ENCODE measurements at regions not wholly inside any gene's neighbourhood (a gene's known extent, or its start where the extent isn't known, plus 50 kb on each side); places are given as distances from the start of the nearest gene placed in this dataset.

DNA sequence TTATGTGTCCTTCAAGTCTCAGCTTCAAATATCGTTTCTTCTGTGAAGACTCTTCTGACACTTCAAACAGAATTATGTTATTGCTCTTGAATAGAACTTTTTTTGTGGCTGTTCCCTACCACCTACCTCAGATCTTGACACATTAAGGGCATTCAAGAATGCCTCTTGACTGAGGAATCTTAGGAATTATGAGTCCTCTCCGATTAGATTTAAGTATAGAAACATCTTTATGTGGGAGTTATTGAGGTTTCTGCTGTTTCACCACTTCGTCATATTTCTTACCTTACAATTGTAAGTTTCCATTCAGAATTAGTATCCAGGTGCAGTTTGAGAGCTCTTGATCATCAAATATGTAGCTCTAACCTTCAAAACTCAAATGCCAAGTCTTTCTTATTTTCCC, 324.2 kb upstream of the NUDT12 start:
- POLR2A ChIA-PET = no interaction called here
- H3K4me3 ChIP-seq (ENCODE audit: low read depth, low read length) = no peak overlapping the region
- CTCF ChIA-PET = interaction anchor here (1.4 kb wide), 1 partner anchor 12 kb away, joined by 5 read pairs; no protein-coding TSS in a partner anchor
- no peak for DNase-seq (ENCODE audit: low read depth, low spot score)
- TF ChIP-seq, protein P1, sequence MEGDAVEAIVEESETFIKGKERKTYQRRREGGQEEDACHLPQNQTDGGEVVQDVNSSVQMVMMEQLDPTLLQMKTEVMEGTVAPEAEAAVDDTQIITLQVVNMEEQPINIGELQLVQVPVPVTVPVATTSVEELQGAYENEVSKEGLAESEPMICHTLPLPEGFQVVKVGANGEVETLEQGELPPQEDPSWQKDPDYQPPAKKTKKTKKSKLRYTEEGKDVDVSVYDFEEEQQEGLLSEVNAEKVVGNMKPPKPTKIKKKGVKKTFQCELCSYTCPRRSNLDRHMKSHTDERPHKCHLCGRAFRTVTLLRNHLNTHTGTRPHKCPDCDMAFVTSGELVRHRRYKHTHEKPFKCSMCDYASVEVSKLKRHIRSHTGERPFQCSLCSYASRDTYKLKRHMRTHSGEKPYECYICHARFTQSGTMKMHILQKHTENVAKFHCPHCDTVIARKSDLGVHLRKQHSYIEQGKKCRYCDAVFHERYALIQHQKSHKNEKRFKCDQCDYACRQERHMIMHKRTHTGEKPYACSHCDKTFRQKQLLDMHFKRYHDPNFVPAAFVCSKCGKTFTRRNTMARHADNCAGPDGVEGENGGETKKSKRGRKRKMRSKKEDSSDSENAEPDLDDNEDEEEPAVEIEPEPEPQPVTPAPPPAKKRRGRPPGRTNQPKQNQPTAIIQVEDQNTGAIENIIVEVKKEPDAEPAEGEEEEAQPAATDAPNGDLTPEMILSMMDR (IDR thresholded peaks at IDR 0.05; ENCODE audit: insufficient read depth, low read length, missing control alignments) = no peak

DNA sequence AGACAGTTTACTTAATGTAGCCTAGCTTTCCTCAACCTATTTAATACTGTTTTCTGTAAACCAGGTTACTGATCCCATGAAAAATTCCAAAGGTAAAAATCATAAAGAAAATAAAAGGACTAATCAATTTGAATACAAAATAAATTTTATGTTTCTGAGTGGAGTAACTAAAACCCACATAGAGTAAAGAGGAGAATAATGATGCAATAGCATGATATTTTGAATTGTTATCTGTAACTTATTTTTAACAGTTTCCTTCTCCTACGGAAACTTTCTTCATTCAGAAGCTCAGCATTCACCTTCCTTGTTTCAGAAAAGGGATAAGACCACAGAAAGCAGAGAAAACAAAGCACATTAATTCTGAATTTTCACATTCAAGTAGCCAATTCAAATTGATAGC, 320.6 kb upstream of the NUDT12 start:
- DNase-seq (ENCODE audit: low read depth, low spot score) = no peak
- CTCF ChIA-PET = interaction anchor here (1.0 kb wide), 1 partner anchor 40 kb away, joined by 3 read pairs; no protein-coding TSS in a partner anchor
- POLR2A ChIA-PET = no interaction called here
- TF ChIP-seq, protein P1 (IDR thresholded peaks at IDR 0.05; ENCODE audit: insufficient read depth, low read length, missing control alignments) = no peak
- H3K4me3 ChIP-seq (ENCODE audit: low read depth, low read length) = no peak overlapping the region

DNA sequence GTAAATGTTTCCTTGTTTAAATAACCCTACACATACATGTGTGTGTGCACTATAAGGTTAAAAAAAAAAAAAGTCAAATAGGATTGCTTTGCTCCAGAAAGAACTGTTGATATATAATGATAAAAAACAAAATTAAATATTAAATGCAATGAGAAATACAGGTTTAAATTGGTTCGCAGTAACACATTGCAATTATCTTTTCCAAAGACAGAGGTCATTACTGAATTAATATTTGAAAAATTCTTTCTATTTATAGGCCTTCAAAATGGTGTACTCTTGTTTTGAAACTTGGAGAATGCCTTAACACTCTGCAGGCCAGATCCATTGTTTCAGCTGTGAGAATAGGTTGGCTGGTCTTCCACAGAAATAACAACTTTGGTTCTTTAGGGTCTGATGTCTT, 319.0 kb upstream of the NUDT12 start:
- CTCF ChIA-PET = interaction anchor here (1.0 kb wide), 1 partner anchor 11 kb away, joined by 3 read pairs; no protein-coding TSS in a partner anchor
- TF ChIP-seq, protein P1 (IDR thresholded peaks at IDR 0.05; ENCODE audit: insufficient read depth, low read length, missing control alignments) = no peak
- POLR2A ChIA-PET = no interaction called here
- DNase-seq (ENCODE audit: low read depth, low spot score) = no peak
- H3K4me3 ChIP-seq (ENCODE audit: low read depth, low read length) = no peak overlapping the region

DNA sequence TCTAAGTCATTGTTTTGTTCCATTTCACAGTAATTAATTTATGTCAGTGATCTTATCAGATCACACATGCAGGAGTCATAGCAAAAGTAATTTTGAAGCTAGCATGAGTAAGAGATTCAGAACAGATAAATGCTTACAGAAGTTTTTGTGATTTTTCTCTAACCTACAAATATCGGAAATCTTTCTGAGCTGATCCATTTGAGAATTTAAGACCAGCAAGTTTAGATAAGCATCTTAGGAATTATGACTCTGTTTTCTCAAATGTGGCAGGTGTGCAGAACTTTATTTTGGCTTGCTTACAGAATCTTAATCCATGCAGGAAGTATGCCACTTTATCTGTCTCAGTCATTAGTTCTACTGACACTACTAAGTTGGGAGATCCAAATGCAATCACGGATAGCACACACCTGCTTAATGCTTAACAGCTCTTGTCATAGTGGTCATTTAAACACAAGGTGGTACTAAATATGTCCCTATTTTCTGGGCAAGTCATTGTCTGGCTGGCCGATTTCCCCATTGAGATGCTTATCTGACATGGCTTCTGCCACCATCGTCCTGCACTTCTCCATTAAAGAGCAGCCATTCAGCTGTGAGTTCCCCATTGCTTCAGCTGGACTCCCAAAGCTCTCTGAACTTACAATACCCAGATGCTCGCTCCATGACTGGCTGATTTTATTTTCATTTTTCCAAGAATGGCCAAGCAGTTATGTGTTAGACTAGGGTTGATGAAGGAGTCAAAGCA, 305.4 kb upstream of the NUDT12 start:
- TF ChIP-seq, protein P1 (IDR thresholded peaks at IDR 0.05; ENCODE audit: insufficient read depth, low read length, missing control alignments) = no peak
- ChIA-PET CTCF (interaction anchor here (1.5 kb wide), 1 partner anchor 9 kb away, joined by 3 read pairs; no protein-coding TSS in a partner anchor), POLR2A (no interaction called here)
- no peak for DNase-seq (ENCODE audit: low read depth, low spot score)
- no peak overlapping the region for H3K4me3 ChIP-seq (ENCODE audit: low read depth, low read length)

DNA sequence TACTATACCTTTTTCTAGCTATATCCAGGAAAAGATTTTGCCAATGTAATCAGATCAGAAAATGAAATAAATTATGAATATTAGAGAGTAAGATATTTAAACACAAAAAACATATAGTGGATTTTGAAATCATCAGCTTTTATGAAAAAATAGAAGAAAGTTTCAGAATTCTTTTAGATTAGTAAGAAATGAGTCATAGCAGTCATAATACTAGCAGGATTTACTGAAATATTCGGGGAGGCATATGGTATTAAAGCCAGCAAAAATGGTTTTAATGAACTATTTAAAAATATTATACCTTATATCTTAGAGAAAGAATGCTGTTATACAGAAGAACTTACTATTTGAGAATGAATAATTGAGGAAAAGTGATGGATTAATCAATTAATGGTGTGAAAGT, 303.6 kb upstream of the NUDT12 start:
- DNase-seq (ENCODE audit: low read depth, low spot score) = no peak
- H3K4me3 ChIP-seq (ENCODE audit: low read depth, low read length) = no peak overlapping the region
- CTCF ChIA-PET = no interaction called here
- TF ChIP-seq, protein P1 (IDR thresholded peaks at IDR 0.05; ENCODE audit: insufficient read depth, low read length, missing control alignments) = no peak
- POLR2A ChIA-PET = no interaction called here

DNA sequence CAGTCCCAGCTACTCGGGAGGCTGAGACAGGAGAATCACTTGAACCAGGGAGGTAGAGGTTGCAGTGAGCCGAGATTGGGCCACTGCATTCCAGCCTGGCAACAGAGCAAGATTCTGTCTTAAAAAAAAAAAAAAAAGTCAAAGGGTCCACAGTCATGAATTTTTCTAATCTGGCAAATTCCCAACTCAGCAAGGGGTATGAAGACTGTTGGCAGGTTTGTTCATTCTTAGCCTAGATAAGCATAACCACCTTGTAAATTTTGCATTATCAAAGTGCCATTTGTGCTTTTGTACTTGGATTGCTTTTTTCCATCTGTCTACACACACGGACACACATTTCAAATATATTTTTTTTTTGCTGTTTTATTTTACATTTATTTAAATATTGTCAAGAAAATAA, 299.8 kb upstream of the NUDT12 start:
- CTCF ChIA-PET = interaction anchor here (1.3 kb wide), 1 partner anchor 12 kb away, joined by 3 read pairs; no protein-coding TSS in a partner anchor

More for the DNA sequence above, 299.8 kb upstream of the NUDT12 start:
- no peak overlapping the region for H3K4me3 ChIP-seq (ENCODE audit: low read depth, low read length)
- TF ChIP-seq, protein P1 (IDR thresholded peaks at IDR 0.05; ENCODE audit: insufficient read depth, low read length, missing control alignments) = no peak
- DNase-seq (ENCODE audit: low read depth, low spot score) = no peak
- POLR2A ChIA-PET = no interaction called here
